ENCODE measurements at regions not wholly inside any gene's neighbourhood (a gene's known extent, or its start where the extent isn't known, plus 50 kb on each side); places are given as distances from the start of the nearest gene placed in this dataset.

DNA sequence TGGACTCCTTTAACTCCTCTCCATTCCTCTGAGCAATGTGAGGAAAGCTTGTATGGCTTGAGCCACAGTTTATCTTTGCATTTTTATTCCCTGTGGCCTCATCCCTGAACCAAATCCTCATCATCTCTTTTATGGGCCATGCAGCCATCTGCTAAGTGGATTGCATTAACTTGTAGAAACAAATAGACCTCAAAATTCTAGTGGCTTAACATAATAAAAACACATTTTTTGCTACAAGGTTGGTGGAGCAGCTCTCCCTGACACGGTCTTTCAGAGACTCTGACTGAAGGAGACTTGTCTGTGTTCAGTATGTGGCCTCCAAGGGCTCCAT, 135.3 kb downstream of the RPL22L1 start (continued):
- TF ChIP-seq, protein P1, sequence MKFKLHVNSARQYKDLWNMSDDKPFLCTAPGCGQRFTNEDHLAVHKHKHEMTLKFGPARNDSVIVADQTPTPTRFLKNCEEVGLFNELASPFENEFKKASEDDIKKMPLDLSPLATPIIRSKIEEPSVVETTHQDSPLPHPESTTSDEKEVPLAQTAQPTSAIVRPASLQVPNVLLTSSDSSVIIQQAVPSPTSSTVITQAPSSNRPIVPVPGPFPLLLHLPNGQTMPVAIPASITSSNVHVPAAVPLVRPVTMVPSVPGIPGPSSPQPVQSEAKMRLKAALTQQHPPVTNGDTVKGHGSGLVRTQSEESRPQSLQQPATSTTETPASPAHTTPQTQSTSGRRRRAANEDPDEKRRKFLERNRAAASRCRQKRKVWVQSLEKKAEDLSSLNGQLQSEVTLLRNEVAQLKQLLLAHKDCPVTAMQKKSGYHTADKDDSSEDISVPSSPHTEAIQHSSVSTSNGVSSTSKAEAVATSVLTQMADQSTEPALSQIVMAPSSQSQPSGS (IDR thresholded peaks at IDR 0.05; ENCODE audit: low read length): no peak
- no peak for TF ChIP-seq NANOG (IDR thresholded peaks at IDR 0.05; ENCODE audit: insufficient read depth, low read depth, low read length, poor library complexity, severe bottlenecking)
- TF ChIP-seq, protein P2, sequence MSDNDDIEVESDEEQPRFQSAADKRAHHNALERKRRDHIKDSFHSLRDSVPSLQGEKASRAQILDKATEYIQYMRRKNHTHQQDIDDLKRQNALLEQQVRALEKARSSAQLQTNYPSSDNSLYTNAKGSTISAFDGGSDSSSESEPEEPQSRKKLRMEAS (IDR thresholded peaks at IDR 0.05): no peak
